ENCODE measurements at regions not wholly inside any gene's neighbourhood (a gene's known extent, or its start where the extent isn't known, plus 50 kb on each side); places are given as distances from the start of the nearest gene placed in this dataset.

DNA sequence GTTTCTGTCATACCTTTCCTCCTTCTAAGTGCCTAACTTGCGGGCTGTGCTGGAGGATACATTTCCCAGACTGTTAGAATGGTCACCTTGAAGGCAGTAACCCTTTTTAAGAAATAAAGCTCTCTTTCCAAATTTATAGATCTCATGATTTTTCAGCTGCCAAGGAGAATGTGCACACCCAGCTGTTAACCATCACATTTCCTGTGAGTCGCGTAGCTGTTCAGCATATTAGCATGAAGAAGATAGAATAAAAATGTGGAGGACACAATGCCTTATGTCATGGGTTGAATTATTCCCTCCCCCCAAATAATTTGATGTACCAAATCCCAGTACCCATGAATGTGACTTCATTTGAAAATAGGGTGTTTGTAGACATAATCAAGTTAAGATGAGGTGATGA, 729.4 kb downstream of the MTRR start:
- no peaks in the 10 kb centered on the region for H3K36me3 Mint-ChIP-seq
- no peak for ATAC-seq
- CTCF ChIA-PET: no interaction called here
- H3K4me3 Mint-ChIP-seq: no peak overlapping the region
- H3K4me1 Mint-ChIP-seq: no peaks in the 10 kb centered on the region
- no peak overlapping the region for H3K27ac Mint-ChIP-seq
- H3K9me3 Mint-ChIP-seq (ENCODE audit: low read depth): peaks cover 2% of the 10 kb centered on the region
- H3K27me3 Mint-ChIP-seq: no peaks in the 10 kb centered on the region
- DNase-seq: no peak

DNA sequence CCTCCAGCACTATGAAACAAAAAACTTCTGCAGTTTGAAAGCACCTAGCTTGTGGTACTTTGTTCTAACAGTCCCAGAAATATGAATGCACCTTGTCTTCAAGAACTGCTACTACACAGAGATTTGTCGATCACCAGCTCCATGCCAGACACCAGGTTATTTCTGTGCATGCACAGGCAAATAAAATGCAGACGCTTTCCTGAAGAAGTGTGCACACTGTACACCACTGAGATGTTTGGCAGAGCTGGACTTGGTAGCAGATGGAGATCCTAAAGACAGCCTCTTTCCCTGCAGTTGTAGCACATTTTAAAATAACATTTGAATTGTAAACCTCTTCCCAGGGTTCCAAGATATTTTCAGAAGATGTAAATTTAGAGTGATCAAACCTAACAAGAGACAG, 730.0 kb downstream of the MTRR start:
- H3K27ac Mint-ChIP-seq: no peak overlapping the region
- ATAC-seq (no peak), DNase-seq (no peak)
- CTCF ChIA-PET: no interaction called here
- H3K9me3 Mint-ChIP-seq (ENCODE audit: low read depth): peaks cover 2% of the 10 kb centered on the region
- H3K36me3 Mint-ChIP-seq: no peaks in the 10 kb centered on the region
- no peaks in the 10 kb centered on the region for H3K27me3 Mint-ChIP-seq
- no peak overlapping the region for H3K4me3 Mint-ChIP-seq
- no peaks in the 10 kb centered on the region for H3K4me1 Mint-ChIP-seq

DNA sequence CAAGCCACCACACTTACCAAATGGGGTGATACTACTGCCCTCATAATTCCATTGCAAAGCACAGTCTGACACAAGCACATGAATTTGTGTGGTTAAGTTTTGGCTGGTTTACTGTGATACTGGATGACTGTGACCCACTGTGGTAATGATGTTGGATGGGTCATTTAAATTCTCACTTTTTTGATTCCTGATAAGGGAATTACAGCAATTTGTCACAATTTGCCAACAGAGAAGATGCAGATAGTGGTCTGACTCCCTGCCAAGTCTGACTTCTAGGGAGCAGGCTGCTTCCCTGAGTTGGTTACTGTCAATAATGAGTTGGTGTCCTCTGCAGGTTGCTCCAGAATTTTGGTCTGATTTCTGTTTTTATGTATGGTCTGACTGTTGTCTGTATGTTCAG, 731.9 kb downstream of the MTRR start:
- no peak overlapping the region for H3K27ac Mint-ChIP-seq
- no peaks in the 10 kb centered on the region for H3K27me3 Mint-ChIP-seq
- H3K36me3 Mint-ChIP-seq: no peaks in the 10 kb centered on the region
- peaks cover 2% of the 10 kb centered on the region for H3K9me3 Mint-ChIP-seq (ENCODE audit: low read depth)
- no peak for DNase-seq
- ATAC-seq: no peak
- no peaks in the 10 kb centered on the region for H3K4me1 Mint-ChIP-seq
- CTCF ChIA-PET: no interaction called here
- no peak overlapping the region for H3K4me3 Mint-ChIP-seq

DNA sequence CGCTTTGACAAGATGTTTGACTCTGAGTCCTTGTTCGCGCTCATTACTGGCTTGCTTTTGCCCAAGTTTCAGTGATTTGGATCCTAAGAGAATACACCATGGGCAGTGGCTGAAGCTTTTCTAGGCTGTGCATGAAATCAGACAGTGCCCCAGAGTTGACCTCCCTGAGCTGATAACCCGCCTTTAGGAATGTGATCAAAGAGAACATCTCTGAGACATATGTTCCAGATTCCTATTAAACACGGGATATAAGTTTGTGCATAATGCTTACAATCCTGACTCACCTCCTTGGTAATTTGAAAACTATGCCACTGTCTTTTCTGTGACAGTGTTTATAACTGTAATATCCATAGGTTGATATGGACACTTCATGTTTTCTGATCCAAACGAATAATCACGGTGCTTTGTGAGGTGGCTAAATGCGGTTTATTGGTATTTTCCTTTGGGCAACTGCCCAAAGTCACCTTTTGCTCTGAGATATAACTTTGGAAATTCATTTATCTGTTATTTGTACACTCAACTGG, 732.9 kb downstream of the MTRR start:
- CTCF ChIA-PET: no interaction called here
- Mint-ChIP-seq H3K9me3 (ENCODE audit: low read depth) (peaks cover 2% of the 10 kb centered on the region), H3K27me3 (no peaks in the 10 kb centered on the region)

DNA sequence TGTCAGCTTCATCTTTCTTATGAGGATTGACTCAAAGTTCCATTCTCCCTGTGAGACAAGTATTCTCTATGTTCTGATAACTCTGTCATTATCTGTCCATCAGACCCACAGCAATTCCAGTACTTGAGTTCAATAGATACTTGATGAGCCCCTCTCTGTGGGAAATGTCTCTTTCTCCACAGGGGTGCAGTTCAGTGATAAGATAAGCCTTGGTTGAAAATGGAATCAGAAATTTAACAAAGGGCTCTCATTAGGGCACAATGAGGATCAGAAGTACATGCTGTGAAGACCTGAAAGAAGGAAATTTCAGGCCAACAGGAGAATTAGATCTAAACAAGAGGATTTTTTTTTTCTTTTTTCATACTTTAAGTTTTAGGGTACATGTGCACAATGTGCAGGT, 737.3 kb downstream of the MTRR start:
- H3K4me1 Mint-ChIP-seq: no peaks in the 10 kb centered on the region
- no peaks in the 10 kb centered on the region for H3K36me3 Mint-ChIP-seq
- H3K4me3 Mint-ChIP-seq: no peak overlapping the region
- ATAC-seq (no peak), DNase-seq (no peak)
- no peaks in the 10 kb centered on the region for H3K9me3 Mint-ChIP-seq (ENCODE audit: low read depth)
- H3K27ac Mint-ChIP-seq: no peak overlapping the region
- no peaks in the 10 kb centered on the region for H3K27me3 Mint-ChIP-seq
- CTCF ChIA-PET: no interaction called here

More for the DNA sequence above, 732.9 kb downstream of the MTRR start:
- ATAC-seq (no peak), DNase-seq (no peak)
- H3K36me3 Mint-ChIP-seq: no peaks in the 10 kb centered on the region
- H3K4me1 Mint-ChIP-seq: no peaks in the 10 kb centered on the region
- H3K27ac Mint-ChIP-seq: no peak overlapping the region
- no peak overlapping the region for H3K4me3 Mint-ChIP-seq

DNA sequence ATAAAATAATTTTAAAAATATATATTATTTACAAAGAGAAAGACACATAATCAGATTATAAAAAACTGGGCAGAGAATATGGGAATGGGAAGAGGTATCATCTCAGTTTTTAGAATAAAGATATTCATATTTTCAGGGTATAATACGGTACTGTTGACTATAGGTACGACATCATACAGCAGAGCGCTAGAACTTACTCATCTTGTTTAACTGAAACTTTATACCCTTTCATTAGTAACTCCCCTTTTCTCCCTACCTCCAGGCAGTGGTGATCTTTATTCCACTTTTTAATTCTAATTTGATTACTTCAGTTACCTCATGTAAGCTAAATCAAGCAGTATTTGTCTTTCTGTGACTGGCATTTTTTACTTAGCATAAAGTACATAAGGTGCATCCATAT, 742.1 kb downstream of the MTRR start:
- CTCF ChIA-PET: no interaction called here

DNA sequence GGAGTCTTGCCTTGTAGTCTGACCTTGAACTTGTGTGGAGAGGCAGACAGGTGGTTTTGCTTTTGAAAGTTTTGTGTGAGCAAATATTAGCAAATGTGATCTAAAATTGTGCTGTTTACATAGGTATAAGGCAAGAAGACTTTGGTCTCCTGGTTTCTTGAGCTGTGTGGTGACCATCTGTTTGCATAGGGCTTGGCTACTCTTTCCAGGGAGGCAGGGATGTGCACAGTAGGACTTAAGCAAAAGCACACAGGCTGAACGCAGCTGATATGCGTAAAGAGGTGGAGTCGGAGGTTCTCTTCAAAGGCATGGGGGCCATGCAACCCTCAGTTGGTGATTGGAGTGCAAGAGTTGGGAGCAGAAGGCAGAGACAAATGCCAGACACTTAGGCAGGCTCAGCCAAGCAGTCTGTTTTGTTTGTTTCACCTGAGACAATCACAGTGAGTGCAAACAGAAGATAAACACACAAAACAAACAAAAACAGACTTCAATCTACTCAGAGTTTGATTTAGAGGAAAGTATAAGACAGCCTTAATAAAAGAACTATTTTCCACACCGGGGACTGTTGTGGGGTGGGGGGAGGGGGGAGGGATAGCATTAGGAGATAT, 744.2 kb downstream of the MTRR start:
- H3K9me3 Mint-ChIP-seq (ENCODE audit: low read depth): peaks cover 10% of the 10 kb centered on the region
- CTCF ChIA-PET: no interaction called here

More for the DNA sequence above, 742.1 kb downstream of the MTRR start:
- Mint-ChIP-seq H3K36me3 (no peaks in the 10 kb centered on the region), H3K27me3 (no peaks in the 10 kb centered on the region), H3K4me3 (no peak overlapping the region), H3K27ac (no peak overlapping the region), H3K4me1 (no peaks in the 10 kb centered on the region), H3K9me3 (ENCODE audit: low read depth) (peaks cover 10% of the 10 kb centered on the region)
- DNase-seq (no peak), ATAC-seq (no peak)

DNA sequence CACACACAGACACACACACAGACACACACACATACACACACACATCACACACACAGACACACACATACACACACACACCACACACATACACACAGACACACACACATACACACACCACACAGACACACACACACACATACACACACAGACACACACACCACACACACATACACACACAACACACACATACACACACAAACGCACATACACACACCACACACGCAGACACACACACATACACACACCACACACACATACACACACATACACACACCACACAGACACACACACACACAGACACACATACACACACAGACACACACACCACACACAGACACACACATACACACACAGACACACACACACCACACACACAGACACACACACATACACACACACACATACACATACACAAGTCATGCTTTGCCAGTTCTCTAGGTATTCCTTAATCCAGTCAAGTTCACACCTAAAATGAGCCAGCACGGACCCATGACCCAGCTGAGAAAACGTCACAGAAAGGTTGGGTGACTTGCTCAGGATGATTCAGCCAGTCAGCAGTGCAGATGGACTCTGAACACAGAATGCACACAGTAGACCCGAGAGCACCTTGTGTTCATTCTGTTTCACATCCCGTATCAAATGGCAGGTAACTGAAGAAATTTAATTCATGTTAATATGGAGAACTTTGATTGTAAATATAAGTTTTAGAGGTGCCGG, 746.4 kb downstream of the MTRR start:
- CTCF ChIA-PET: no interaction called here
- Mint-ChIP-seq H3K36me3 (no peaks in the 10 kb centered on the region), H3K4me3 (no peak overlapping the region), H3K9me3 (ENCODE audit: low read depth) (peaks cover 10% of the 10 kb centered on the region), H3K4me1 (no peaks in the 10 kb centered on the region), H3K27me3 (no peaks in the 10 kb centered on the region), H3K27ac (no peak overlapping the region)
- DNase-seq (no peak), ATAC-seq (no peak)

More for the DNA sequence above, 744.2 kb downstream of the MTRR start:
- H3K4me1 Mint-ChIP-seq: no peaks in the 10 kb centered on the region
- no peaks in the 10 kb centered on the region for H3K27me3 Mint-ChIP-seq
- H3K27ac Mint-ChIP-seq: no peak overlapping the region
- no peak overlapping the region for H3K4me3 Mint-ChIP-seq
- ATAC-seq (no peak), DNase-seq (no peak)
- no peaks in the 10 kb centered on the region for H3K36me3 Mint-ChIP-seq

DNA sequence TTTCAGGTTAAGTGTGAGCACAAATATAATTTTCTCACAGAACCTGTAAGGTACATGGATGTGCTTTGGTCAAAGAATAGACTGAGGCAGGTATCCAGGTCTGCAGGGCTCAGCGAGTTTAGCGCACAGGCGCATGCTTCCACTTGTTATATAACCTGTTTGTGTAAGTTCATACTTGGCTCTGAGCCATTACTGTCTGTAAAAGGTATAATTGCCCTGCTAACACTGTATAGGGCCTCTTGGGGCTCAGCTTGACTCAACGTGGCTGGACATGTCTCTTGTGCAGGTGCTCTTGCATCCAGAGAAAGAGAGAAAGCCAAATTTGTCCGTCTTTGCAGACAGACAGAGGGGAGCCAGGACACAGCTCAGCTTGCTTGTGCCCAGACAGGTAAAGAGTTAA, 759.6 kb downstream of the MTRR start:
- Mint-ChIP-seq H3K36me3 (no peaks in the 10 kb centered on the region), H3K9me3 (ENCODE audit: low read depth) (peaks cover 1% of the 10 kb centered on the region), H3K27me3 (no peaks in the 10 kb centered on the region), H3K4me3 (no peak overlapping the region), H3K27ac (no peak overlapping the region), H3K4me1 (no peaks in the 10 kb centered on the region)
- DNase-seq (no peak), ATAC-seq (no peak)
- CTCF ChIA-PET: no interaction called here

DNA sequence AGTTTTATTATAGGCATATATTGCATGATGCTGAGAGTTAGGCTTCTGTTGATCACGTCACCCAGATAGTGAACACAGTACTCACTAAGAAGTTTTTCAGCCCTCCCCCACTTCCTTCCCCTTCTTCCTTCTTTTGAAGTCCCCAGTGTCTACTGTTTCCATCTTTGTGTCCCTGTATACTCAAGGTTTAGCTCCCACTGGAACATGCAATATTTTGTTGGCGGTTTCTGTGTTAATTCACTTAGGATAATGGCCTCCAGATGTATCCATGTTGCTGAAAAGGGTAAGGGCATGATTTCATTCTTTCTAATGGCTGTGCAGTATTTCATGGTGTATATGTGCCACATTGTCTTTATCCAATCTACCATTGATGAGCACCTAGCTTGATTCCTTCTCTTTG, 764.3 kb downstream of the MTRR start:
- Mint-ChIP-seq H3K27ac (no peak overlapping the region), H3K4me1 (no peaks in the 10 kb centered on the region), H3K9me3 (ENCODE audit: low read depth) (no peaks in the 10 kb centered on the region)

DNA sequence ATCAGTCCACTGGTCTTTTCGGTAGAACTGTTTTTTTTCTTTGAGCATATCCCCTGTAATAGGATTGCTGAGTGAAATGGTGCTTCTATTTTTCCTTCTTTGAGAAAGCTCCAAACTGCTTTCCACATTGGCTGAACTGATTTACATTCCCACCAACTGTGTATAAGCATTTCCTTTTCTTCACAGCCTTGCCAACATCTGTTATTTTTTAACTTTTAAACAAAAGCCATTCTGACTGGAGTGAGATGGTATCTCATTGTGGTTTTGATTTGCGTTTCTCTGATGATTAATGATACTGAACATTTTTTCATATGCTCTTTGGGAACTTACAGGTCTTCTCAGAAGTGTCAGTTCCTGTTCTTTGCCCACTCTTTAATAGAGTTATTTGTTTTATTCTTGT, 764.7 kb downstream of the MTRR start:
- no peaks in the 10 kb centered on the region for H3K36me3 Mint-ChIP-seq
- no peak overlapping the region for H3K4me3 Mint-ChIP-seq
- no peak for DNase-seq
- no peak for ATAC-seq
- no peaks in the 10 kb centered on the region for H3K4me1 Mint-ChIP-seq
- no peak overlapping the region for H3K27ac Mint-ChIP-seq
- no peaks in the 10 kb centered on the region for H3K27me3 Mint-ChIP-seq
- H3K9me3 Mint-ChIP-seq (ENCODE audit: low read depth): peaks cover 2% of the 10 kb centered on the region
- CTCF ChIA-PET: no interaction called here

More for the DNA sequence above, 764.3 kb downstream of the MTRR start:
- CTCF ChIA-PET: no interaction called here
- no peak overlapping the region for H3K4me3 Mint-ChIP-seq
- DNase-seq: no peak
- H3K36me3 Mint-ChIP-seq: no peaks in the 10 kb centered on the region
- no peak for ATAC-seq
- H3K27me3 Mint-ChIP-seq: no peaks in the 10 kb centered on the region

DNA sequence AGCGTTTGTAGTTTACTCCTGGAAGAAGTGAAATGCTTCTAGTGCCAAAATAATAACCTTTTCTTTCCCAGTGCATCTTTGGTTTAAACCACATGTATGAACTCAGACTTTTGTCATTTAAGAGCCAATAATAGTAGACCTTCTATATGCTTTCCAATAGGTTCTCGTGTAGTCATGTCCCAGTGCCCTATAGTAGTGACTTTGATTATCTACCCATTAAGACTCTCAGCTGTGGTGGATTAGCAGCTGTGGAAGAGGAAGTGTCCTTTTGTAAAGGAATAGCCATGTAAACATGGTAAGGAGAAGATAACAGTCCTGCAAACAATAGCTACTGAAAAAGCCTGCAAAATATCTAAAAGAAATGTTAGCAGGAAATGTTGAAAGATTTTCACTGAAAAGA, 765.3 kb downstream of the MTRR start:
- Mint-ChIP-seq H3K9me3 (ENCODE audit: low read depth) (peaks cover 2% of the 10 kb centered on the region), H3K4me3 (no peak overlapping the region), H3K27ac (no peak overlapping the region), H3K4me1 (no peaks in the 10 kb centered on the region), H3K36me3 (no peaks in the 10 kb centered on the region), H3K27me3 (no peaks in the 10 kb centered on the region)
- DNase-seq (no peak), ATAC-seq (no peak)
- CTCF ChIA-PET: no interaction called here

DNA sequence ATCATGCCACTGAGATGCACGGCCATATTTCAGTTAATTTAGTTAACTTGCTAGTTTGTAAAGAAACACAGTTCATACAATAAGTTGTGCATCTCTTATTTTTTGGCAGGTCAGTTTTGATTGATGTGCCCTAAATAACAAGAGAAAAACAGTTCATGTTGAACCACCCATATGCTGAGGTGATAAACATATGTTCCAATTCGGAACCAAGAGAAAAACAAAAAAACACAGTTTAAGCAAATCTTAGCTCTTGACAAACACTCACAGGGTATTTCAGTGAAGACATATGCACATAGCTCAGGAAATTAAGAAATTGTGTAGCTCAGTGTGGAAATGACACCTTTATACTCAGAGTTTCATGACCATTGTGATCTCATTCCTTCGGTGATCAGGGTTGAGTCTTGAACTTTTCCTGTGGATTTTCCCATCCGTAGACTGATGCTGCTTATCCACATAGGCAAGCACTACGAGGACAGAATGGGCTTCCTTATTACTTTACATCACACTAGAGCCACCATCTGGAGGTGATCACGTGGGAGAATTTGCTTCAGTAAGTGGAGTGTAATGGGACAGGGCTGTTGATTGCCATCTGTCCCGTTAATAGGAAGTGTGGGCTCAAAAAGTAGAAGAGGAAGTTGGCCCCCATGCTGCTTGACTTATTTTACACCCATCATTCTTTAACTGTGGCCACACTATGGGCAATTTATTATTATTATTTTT, 773.0 kb downstream of the MTRR start:
- Mint-ChIP-seq H3K36me3 (no peaks in the 10 kb centered on the region), H3K4me3 (no peak overlapping the region), H3K27ac (no peak overlapping the region), H3K9me3 (ENCODE audit: low read depth) (peaks cover 4% of the 10 kb centered on the region), H3K4me1 (no peaks in the 10 kb centered on the region), H3K27me3 (no peaks in the 10 kb centered on the region)
- no peak for DNase-seq
- ATAC-seq: no peak
- CTCF ChIA-PET: no interaction called here

DNA sequence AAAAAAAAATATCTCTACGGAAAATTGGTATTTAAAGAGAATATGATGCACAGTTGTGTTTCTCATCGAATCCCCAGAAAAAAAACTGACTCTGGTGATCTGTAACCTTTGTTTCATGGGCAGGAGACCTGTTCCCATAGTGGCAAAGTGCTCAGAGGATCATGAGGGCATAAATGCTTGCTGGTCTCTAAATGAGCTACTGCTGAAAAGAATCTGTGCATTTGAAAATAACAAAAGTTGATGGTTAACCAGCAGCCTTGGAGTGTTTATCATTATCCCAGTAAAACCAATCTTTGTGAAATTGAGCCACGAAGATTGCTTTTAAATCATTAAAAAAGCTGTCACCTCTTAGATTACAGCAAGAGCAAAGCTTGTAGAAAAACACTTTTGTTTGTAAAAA, 775.4 kb downstream of the MTRR start:
- Mint-ChIP-seq H3K4me1 (no peaks in the 10 kb centered on the region), H3K9me3 (ENCODE audit: low read depth) (peaks cover 4% of the 10 kb centered on the region), H3K27ac (no peak overlapping the region), H3K27me3 (no peaks in the 10 kb centered on the region), H3K36me3 (no peaks in the 10 kb centered on the region), H3K4me3 (no peak overlapping the region)
- ATAC-seq (no peak), DNase-seq (no peak)
- CTCF ChIA-PET: no interaction called here

Measured in activated CD8-positive, alpha-beta memory T cell treated with anti-CD3 and anti-CD28 coated beads, Interleukin-2, amount 10 ng/mL, durations not matched to agents 7 days and 5 days (primary cell).